PC-9 (cell line): ENCODE measurements at regions not wholly inside any gene's neighbourhood (a gene's known extent, or its start where the extent isn't known, plus 50 kb on each side); places are given as distances from the start of the nearest gene placed in this dataset.
"Not testable (repeated sequence)": the region's sequence is repeated elsewhere in the genome, so short reads cannot be mapped to it uniquely, and the experiment has no call there.

Experiments
- EZH2 ChIP-seq: fragments of 200-600 bp; sonication (generic); IDR thresholded peaks from 2 replicates; pipeline ENCODE4 v1.8.0; 2017; ENCODE audit warnings: antibody characterized with exemption, low read depth
- TF ChIP-seq, protein P1 (sequence below): fragments of 200-600 bp; sonication (generic); conservative IDR thresholded peaks from 2 replicates; pipeline ENCODE4 v1.6.1; 2017; ENCODE audit warnings: mixed run types, antibody characterized with exemption, mild to moderate bottlenecking, moderate library complexity

DNA sequence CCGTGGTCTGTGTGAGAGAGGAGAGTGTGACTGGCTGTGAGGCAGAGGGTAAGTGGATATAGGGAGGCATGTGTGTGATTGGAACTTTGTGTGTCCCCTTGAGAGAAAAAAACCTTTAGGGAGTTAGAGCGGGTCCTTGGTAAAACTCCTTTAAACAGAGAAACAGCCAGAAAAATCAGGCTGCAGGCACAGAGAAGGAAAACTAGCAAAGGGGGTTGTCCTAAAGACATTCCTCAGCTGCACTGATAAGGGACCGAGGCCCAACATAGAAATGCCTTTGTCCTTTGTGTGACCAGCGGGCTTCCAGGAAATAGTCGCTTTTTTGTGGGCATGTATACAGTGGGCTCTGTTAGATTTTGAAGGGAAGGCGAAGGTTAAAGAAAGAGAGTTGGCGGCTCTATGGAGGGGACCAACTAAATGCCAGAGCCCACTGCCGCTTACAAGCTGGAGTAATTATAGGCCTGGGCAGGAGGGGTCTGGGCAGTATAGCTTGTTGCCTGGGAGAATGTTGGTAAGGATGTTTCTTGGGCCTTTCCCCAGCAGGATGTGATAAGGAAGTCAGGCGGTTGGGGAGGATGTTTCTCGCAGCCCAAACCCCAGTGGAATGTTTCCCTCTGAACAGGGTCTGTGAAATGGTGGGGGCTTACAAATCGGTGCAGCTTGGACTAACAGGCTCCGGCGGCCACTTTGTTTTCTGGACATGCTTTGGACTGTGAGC, 313.7 kb upstream of the ZNF337 start:
- TF ChIP-seq, protein P1, sequence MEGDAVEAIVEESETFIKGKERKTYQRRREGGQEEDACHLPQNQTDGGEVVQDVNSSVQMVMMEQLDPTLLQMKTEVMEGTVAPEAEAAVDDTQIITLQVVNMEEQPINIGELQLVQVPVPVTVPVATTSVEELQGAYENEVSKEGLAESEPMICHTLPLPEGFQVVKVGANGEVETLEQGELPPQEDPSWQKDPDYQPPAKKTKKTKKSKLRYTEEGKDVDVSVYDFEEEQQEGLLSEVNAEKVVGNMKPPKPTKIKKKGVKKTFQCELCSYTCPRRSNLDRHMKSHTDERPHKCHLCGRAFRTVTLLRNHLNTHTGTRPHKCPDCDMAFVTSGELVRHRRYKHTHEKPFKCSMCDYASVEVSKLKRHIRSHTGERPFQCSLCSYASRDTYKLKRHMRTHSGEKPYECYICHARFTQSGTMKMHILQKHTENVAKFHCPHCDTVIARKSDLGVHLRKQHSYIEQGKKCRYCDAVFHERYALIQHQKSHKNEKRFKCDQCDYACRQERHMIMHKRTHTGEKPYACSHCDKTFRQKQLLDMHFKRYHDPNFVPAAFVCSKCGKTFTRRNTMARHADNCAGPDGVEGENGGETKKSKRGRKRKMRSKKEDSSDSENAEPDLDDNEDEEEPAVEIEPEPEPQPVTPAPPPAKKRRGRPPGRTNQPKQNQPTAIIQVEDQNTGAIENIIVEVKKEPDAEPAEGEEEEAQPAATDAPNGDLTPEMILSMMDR: not testable (repeated sequence)
- not testable (repeated sequence) for TF ChIP-seq EZH2
